Natural killer cell treated with Interleukin-12 subunit alpha and Interleukin-12 subunit beta and Interleukin-15 and Interleukin-18, amount 100 ng/mL, for 72 hours (primary cell): ENCODE measurements at regions not wholly inside any gene's neighbourhood (a gene's known extent, or its start where the extent isn't known, plus 50 kb on each side); places are given as distances from the start of the nearest gene placed in this dataset.
A peak's percentile ranks its signal among the peaks of the same experiment; 100 is the strongest.
"Not testable (repeated sequence)": the region's sequence is repeated elsewhere in the genome, so short reads cannot be mapped to it uniquely, and the experiment has no call there.

Source experiments
- ATAC-seq, 2 donors: fragments of 150-1000 bp; cut with Tn5 transposase in 1 of 2; sonication (Bioruptor Pico), chemical (Tn5 transposase) in 1 of 2; 2 replicates each; pipeline ENCODE4 v1.10.0; 2021
- DNase-seq: peaks from one replicate; pipeline ENCODE4 v3.0.0; 2022; ENCODE audit warnings: low spot score
- H3K27ac Mint-ChIP-seq, 2 donors: 1 replicate in 1 of 2; 2 replicates in 1 of 2; pipeline ENCODE4 v1.8.0; 2022; ENCODE audit warnings: mixed read lengths in 2 of 2, mild to moderate bottlenecking in 1 of 2, moderate library complexity in 1 of 2
- H3K27me3 Mint-ChIP-seq, 2 donors: 1 replicate in 1 of 2; 2 replicates in 1 of 2; pipeline ENCODE4 v1.8.0; 2022; ENCODE audit warnings: mixed read lengths in 2 of 2
- H3K36me3 Mint-ChIP-seq: one replicate; pipeline ENCODE4 v1.8.0; 2022; ENCODE audit warnings: mixed read lengths
- H3K4me1 Mint-ChIP-seq, 2 donors: 1 replicate in 1 of 2; 2 replicates in 1 of 2; pipeline ENCODE4 v1.8.0; 2022; ENCODE audit warnings: low read depth in 2 of 2, mixed read lengths in 2 of 2, mild to moderate bottlenecking in 1 of 2
- H3K4me3 Mint-ChIP-seq: one replicate; pipeline ENCODE4 v1.8.0; 2022; ENCODE audit warnings: mixed read lengths
- H3K9me3 Mint-ChIP-seq: 2 replicates; pipeline ENCODE4 v1.8.0; 2022; ENCODE audit warnings: mixed read lengths

GRCh38 chr14:84988357-84988756, 541.6 kb upstream of the FLRT2 start:
- no peak for DNase-seq
- peaks cover 18% of the 10 kb centered on the region for H3K9me3 Mint-ChIP-seq
- no peak overlapping the region for H3K27ac Mint-ChIP-seq
- no peaks in the 10 kb centered on the region for H3K36me3 Mint-ChIP-seq
- no peaks in the 10 kb centered on the region for H3K27me3 Mint-ChIP-seq
- no peaks in the 10 kb centered on the region for H3K4me1 Mint-ChIP-seq
- ATAC-seq, result no peak
- no peak overlapping the region for H3K4me3 Mint-ChIP-seq

- H3K4me3 Mint-ChIP-seq, result no peak overlapping the region
- no peak for DNase-seq
- H3K4me1 Mint-ChIP-seq, result no peaks in the 10 kb centered on the region
- no peak for ATAC-seq
- H3K27ac Mint-ChIP-seq, result no peak overlapping the region
- no peaks in the 10 kb centered on the region for H3K36me3 Mint-ChIP-seq
- H3K27me3 Mint-ChIP-seq, result no peaks in the 10 kb centered on the region
- H3K9me3 Mint-ChIP-seq, result peaks cover 15% of the 10 kb centered on the region
These were observed 538.9 kb upstream of the FLRT2 start for GRCh38 chr14:84991021-84991420.

GRCh38 chr14:84998216-84998615, 531.7 kb upstream of the FLRT2 start:
- Mint-ChIP-seq H3K27me3 (no peaks in the 10 kb centered on the region), H3K4me1 (no peaks in the 10 kb centered on the region), H3K9me3 (peaks cover 6% of the 10 kb centered on the region), H3K36me3 (no peaks in the 10 kb centered on the region), H3K4me3 (no peak overlapping the region), H3K27ac (no peak overlapping the region)
- no peak for DNase-seq
- ATAC-seq, result no peak

GRCh38 chr14:85002846-85003245, 527.1 kb upstream of the FLRT2 start:
- H3K9me3 Mint-ChIP-seq, result peaks cover 4% of the 10 kb centered on the region
- no peak overlapping the region for H3K27ac Mint-ChIP-seq
- ATAC-seq, result no peak
- no peaks in the 10 kb centered on the region for H3K4me1 Mint-ChIP-seq
- H3K4me3 Mint-ChIP-seq, result no peak overlapping the region
- no peaks in the 10 kb centered on the region for H3K27me3 Mint-ChIP-seq
- no peak for DNase-seq
- H3K36me3 Mint-ChIP-seq, result no peaks in the 10 kb centered on the region

DNA sequence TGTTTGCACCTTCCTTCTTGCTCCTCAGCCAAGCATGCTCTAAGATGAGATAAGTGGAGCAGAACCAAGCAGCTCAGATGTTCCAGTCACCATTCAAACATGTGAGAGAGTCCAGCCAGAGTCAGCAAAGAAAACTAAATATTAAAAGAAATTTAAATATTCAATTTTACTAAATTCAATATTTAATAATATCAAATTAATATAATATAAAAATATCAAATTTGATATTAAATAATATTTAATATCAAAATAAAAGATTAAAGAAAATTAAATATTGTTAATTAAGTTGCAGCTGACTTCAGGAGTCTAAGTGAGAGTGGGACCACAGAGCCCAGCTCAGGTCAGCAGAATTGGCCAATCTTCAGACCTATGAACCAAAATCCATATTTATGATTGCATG, 526.1 kb upstream of the FLRT2 start:
- Mint-ChIP-seq H3K36me3 (no peaks in the 10 kb centered on the region), H3K4me1 (no peaks in the 10 kb centered on the region), H3K9me3 (peaks cover 4% of the 10 kb centered on the region), H3K4me3 (no peak overlapping the region), H3K27ac (no peak overlapping the region), H3K27me3 (no peaks in the 10 kb centered on the region)
- ATAC-seq (no peak), DNase-seq (no peak)

GRCh38 chr14:85009506-85009905, 520.4 kb upstream of the FLRT2 start:
- no peaks in the 10 kb centered on the region for H3K27me3 Mint-ChIP-seq
- DNase-seq, result no peak
- no peaks in the 10 kb centered on the region for H3K4me1 Mint-ChIP-seq
- no peaks in the 10 kb centered on the region for H3K36me3 Mint-ChIP-seq
- no peak for ATAC-seq
- peaks cover 9% of the 10 kb centered on the region for H3K9me3 Mint-ChIP-seq
- H3K27ac Mint-ChIP-seq, result no peak overlapping the region
- H3K4me3 Mint-ChIP-seq, result no peak overlapping the region

- H3K4me3 Mint-ChIP-seq, result no peak overlapping the region
- H3K9me3 Mint-ChIP-seq, result peaks cover 9% of the 10 kb centered on the region
- no peaks in the 10 kb centered on the region for H3K36me3 Mint-ChIP-seq
- H3K27ac Mint-ChIP-seq, result no peak overlapping the region
- no peaks in the 10 kb centered on the region for H3K27me3 Mint-ChIP-seq
- H3K4me1 Mint-ChIP-seq, result no peaks in the 10 kb centered on the region
- DNase-seq (no peak), ATAC-seq (no peak)
These were observed 519.8 kb upstream of the FLRT2 start for GRCh38 chr14:85010186-85010585.

DNA sequence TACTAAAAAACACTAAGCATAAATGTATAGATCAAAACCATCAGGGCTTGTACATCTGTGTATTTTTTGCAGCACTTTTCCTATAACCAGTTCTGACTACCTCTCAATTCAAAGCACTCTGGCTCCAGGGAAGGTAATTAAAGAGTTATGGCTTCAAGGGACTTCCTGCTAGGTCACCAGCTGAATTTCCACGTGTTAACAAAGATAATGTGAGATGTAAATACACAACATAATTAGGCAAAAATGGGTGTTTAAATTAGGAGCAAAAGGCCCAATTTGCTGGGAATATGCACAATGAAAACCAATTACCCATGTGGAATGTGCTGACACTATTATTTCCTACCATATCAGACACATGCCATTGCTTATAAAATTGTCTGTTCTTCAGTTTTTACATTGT, 513.4 kb upstream of the FLRT2 start:
- H3K27me3 Mint-ChIP-seq, result no peaks in the 10 kb centered on the region
- no peaks in the 10 kb centered on the region for H3K36me3 Mint-ChIP-seq
- no peak overlapping the region for H3K4me3 Mint-ChIP-seq
- peaks cover 14% of the 10 kb centered on the region for H3K9me3 Mint-ChIP-seq
- no peak for DNase-seq
- ATAC-seq, result no peak
- H3K4me1 Mint-ChIP-seq, result no peaks in the 10 kb centered on the region
- no peak overlapping the region for H3K27ac Mint-ChIP-seq

- not testable (repeated sequence) for H3K4me3 Mint-ChIP-seq, H3K4me1 Mint-ChIP-seq, H3K27ac Mint-ChIP-seq, H3K36me3 Mint-ChIP-seq, DNase-seq, H3K27me3 Mint-ChIP-seq, ATAC-seq
- peaks cover 16% of the 10 kb centered on the region for H3K9me3 Mint-ChIP-seq
These were observed 506.1 kb upstream of the FLRT2 start for GRCh38 chr14:85023866-85024265.

GRCh38 chr14:85024931-85025330, 505.0 kb upstream of the FLRT2 start:
- Mint-ChIP-seq H3K27ac (no peak overlapping the region), H3K27me3 (no peaks in the 10 kb centered on the region), H3K4me1 (no peaks in the 10 kb centered on the region), H3K36me3 (peaks cover 4% of the 10 kb centered on the region), H3K4me3 (no peak overlapping the region), H3K9me3 (peaks cover 16% of the 10 kb centered on the region)
- no peak for DNase-seq
- no peak for ATAC-seq

DNA sequence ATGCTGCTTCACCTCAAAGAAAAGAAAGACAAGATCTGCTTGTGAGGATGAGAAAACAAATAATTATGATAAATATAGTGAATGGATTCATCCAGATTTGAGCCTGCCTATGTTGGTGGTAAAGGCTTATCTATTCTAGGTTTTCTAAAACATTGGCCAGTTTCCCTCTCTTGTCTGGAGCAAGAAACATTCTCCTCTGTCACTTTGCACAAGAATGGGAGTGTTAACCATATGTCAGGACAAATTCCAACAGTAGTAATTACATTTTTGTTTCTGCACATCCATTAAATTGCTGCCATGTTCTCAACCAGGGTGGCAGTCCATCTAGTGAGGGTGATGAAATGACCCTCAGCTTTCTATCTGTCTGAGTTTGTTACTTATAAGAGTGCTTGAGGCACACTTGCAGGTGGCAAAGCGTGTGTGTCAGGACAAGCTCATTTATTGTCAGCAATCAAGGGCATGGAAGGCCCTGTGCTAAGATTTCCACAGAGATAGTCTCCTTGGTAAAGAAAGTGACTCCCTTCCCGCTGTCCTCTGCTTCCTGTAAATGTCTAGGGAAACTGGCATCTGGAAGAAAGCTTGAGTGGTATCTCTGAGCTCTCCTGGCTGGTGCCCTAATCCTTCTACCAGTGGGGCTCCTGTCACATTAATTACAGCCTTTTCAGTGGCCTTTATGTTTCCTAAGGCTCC, 502.1 kb upstream of the FLRT2 start:
- H3K27ac Mint-ChIP-seq, result no peak overlapping the region
- DNase-seq, result no peak
- H3K27me3 Mint-ChIP-seq, result no peaks in the 10 kb centered on the region
- H3K4me3 Mint-ChIP-seq, result no peak overlapping the region
- ATAC-seq, result no peak
- no peaks in the 10 kb centered on the region for H3K4me1 Mint-ChIP-seq
- peaks cover 3% of the 10 kb centered on the region for H3K9me3 Mint-ChIP-seq
- H3K36me3 Mint-ChIP-seq, result peaks cover 4% of the 10 kb centered on the region

GRCh38 chr14:85037411-85037810, 492.5 kb upstream of the FLRT2 start:
- ATAC-seq (no peak), DNase-seq (no peak)
- H3K9me3 Mint-ChIP-seq, result peaks cover 22% of the 10 kb centered on the region
- H3K4me3 Mint-ChIP-seq, result no peak overlapping the region
- H3K27me3 Mint-ChIP-seq, result peaks cover 0 to 3% of the 10 kb centered on the region in 2 donors
- H3K4me1 Mint-ChIP-seq, result peaks cover 0 to 3% of the 10 kb centered on the region in 2 donors
- peaks cover 4% of the 10 kb centered on the region for H3K36me3 Mint-ChIP-seq
- H3K27ac Mint-ChIP-seq, result no peak overlapping the region

DNA sequence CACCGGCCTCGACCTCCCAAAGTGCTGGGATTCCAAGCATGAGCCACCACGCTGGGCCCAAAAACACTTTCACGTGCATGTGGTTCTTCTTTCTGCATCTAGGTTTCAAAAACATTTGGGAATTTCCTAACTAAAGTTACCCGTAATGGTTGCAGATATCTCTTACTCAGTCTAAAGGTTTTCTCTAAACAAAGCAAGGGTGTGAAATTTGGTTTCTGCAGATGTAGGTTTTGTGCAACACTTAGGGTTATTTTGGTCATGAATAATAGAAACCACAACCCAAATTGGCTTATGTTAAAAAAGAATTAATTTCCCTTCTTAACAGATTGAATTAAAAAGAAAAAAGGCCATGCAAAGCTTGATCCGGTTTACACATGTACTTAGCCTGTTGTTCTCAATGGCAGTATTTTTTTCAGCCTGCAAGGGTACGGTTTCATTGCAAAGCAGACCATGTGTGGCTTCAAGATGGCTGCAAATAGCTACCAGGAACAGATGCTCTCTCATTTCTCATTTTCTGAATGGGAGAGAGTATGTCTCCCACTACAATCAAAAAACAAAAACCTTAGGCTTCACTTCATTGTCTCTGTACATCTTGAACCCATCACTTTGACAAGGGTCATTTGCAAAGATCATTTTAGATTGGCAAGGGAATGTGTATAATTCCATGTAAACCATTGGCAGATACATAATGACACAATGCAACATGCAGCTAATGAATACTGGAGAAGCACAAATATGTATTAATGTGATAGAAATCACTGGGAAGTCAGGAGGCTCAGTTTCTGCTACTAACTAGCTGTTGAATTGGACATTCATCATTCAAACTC, 491.2 kb upstream of the FLRT2 start:
- H3K36me3 Mint-ChIP-seq, result peaks cover 4% of the 10 kb centered on the region
- peak in 1 of 2 donors; percentile 45 for ATAC-seq

GRCh38 chr14:85039353-85039626, 490.7 kb upstream of the FLRT2 start:
- Mint-ChIP-seq H3K27ac (no peak overlapping the region), H3K36me3 (peaks cover 4% of the 10 kb centered on the region), H3K4me3 (no peak overlapping the region), H3K27me3 (peaks cover 0 to 3% of the 10 kb centered on the region in 2 donors), H3K9me3 (peaks cover 18% of the 10 kb centered on the region), H3K4me1 (peaks cover 0 to 3% of the 10 kb centered on the region in 2 donors)
- no peak for ATAC-seq
- DNase-seq, result no peak

More for the DNA sequence above, 491.2 kb upstream of the FLRT2 start:
- H3K4me3 Mint-ChIP-seq, result no peak overlapping the region
- H3K4me1 Mint-ChIP-seq, result peaks cover 0 to 3% of the 10 kb centered on the region in 2 donors
- peaks cover 21% of the 10 kb centered on the region for H3K9me3 Mint-ChIP-seq
- no peak overlapping the region for H3K27ac Mint-ChIP-seq
- DNase-seq, result no peak
- H3K27me3 Mint-ChIP-seq, result peaks cover 0 to 3% of the 10 kb centered on the region in 2 donors
